ENCODE measurements at regions not wholly inside any gene's neighbourhood (a gene's known extent, or its start where the extent isn't known, plus 50 kb on each side); places are given as distances from the start of the nearest gene placed in this dataset.

GRCh38 chr3:459311-459670 lies 262.7 kb downstream of the CHL1 start:
- TF ChIP-seq ATF7-NPFF (CRISPR knock-in tag; IDR thresholded peaks at IDR 0.05; ENCODE audit: low read depth) (no peak), JUND (CRISPR knock-in tag; IDR thresholded peaks at IDR 0.05) (no peak), DNMT1 (CRISPR knock-in tag; IDR thresholded peaks at IDR 0.05) (no peak), SNAPC5 (CRISPR knock-in tag; IDR thresholded peaks at IDR 0.05; ENCODE audit: borderline replicate concordance) (no peak), ZNF597 (CRISPR knock-in tag; IDR thresholded peaks at IDR 0.05) (no peak), EED (CRISPR knock-in tag; IDR thresholded peaks at IDR 0.05) (no peak), CTCF (CRISPR knock-in tag; IDR thresholded peaks at IDR 0.05) (no peak), ZNF496 (CRISPR knock-in tag; IDR thresholded peaks at IDR 0.05; ENCODE audit: insufficient replicate concordance) (no peak)

All from HepG2 (cell line).